ENCODE measurements at regions not wholly inside any gene's neighbourhood (a gene's known extent, or its start where the extent isn't known, plus 50 kb on each side); places are given as distances from the start of the nearest gene placed in this dataset.

- Histone ChIP-seq H3K27ac (ENCODE audit: low read depth, low read length) (no peak overlapping the region), H3K27me3 (ENCODE audit: control insufficient read depth, insufficient read depth, low read length) (no peaks in the 10 kb centered on the region), H3K9ac (ENCODE audit: low read depth, low read length) (no peak overlapping the region), H3K9me3 (ENCODE audit: control insufficient read depth, insufficient read depth, low read length) (no peaks in the 10 kb centered on the region), H3K4me1 (ENCODE audit: control insufficient read depth, insufficient read depth, low read length) (0 out of 2 replicates have a peak, but pooled peaks cover 7% of the 10 kb centered on the region), H3K36me3 (ENCODE audit: control insufficient read depth, insufficient read depth, low read length) (no peaks in the 10 kb centered on the region), H3K4me3 (ENCODE audit: low read depth, low read length) (no peak overlapping the region)
These were observed 106.8 kb downstream of the SEMA6D start for GRCh38 chr15:47824147-47824546.

GRCh38 chr15:47829667-47830066 is 112.4 kb downstream of the SEMA6D start:
- Histone ChIP-seq H3K36me3 (ENCODE audit: control insufficient read depth, insufficient read depth, low read length) (no peaks in the 10 kb centered on the region), H3K9ac (ENCODE audit: low read depth, low read length) (no peak overlapping the region), H3K4me1 (ENCODE audit: control insufficient read depth, insufficient read depth, low read length) (no peaks in the 10 kb centered on the region), H3K9me3 (ENCODE audit: control insufficient read depth, insufficient read depth, low read length) (no peaks in the 10 kb centered on the region), H3K27ac (ENCODE audit: low read depth, low read length) (no peak overlapping the region), H3K27me3 (ENCODE audit: control insufficient read depth, insufficient read depth, low read length) (no peaks in the 10 kb centered on the region), H3K4me3 (ENCODE audit: low read depth, low read length) (no peak overlapping the region)

- H3K4me3 ChIP-seq (ENCODE audit: low read depth, low read length) = no peak overlapping the region
- H3K27ac ChIP-seq (ENCODE audit: low read depth, low read length) = no peak overlapping the region
- H3K9me3 ChIP-seq (ENCODE audit: control insufficient read depth, insufficient read depth, low read length) = no peaks in the 10 kb centered on the region
- H3K36me3 ChIP-seq (ENCODE audit: control insufficient read depth, insufficient read depth, low read length) = no peaks in the 10 kb centered on the region
- no peak overlapping the region for H3K9ac ChIP-seq (ENCODE audit: low read depth, low read length)
- no peaks in the 10 kb centered on the region for H3K27me3 ChIP-seq (ENCODE audit: control insufficient read depth, insufficient read depth, low read length)
- no peaks in the 10 kb centered on the region for H3K4me1 ChIP-seq (ENCODE audit: control insufficient read depth, insufficient read depth, low read length)
These were observed 116.8 kb downstream of the SEMA6D start for GRCh38 chr15:47834093-47834492.

- no peaks in the 10 kb centered on the region for H3K27me3 ChIP-seq (ENCODE audit: control insufficient read depth, insufficient read depth, low read length)
- H3K9me3 ChIP-seq (ENCODE audit: control insufficient read depth, insufficient read depth, low read length) = no peaks in the 10 kb centered on the region
- H3K9ac ChIP-seq (ENCODE audit: low read depth, low read length) = no peak overlapping the region
- H3K27ac ChIP-seq (ENCODE audit: low read depth, low read length) = no peak overlapping the region
- H3K36me3 ChIP-seq (ENCODE audit: control insufficient read depth, insufficient read depth, low read length) = no peaks in the 10 kb centered on the region
- no peak overlapping the region for H3K4me3 ChIP-seq (ENCODE audit: low read depth, low read length)
- no peaks in the 10 kb centered on the region for H3K4me1 ChIP-seq (ENCODE audit: control insufficient read depth, insufficient read depth, low read length)
These were observed 122.0 kb downstream of the SEMA6D start for GRCh38 chr15:47839233-47839825.

- no peaks in the 10 kb centered on the region for H3K9me3 ChIP-seq (ENCODE audit: control insufficient read depth, insufficient read depth, low read length)
- no peak overlapping the region for H3K9ac ChIP-seq (ENCODE audit: low read depth, low read length)
- H3K27me3 ChIP-seq (ENCODE audit: control insufficient read depth, insufficient read depth, low read length) = no peaks in the 10 kb centered on the region
- H3K36me3 ChIP-seq (ENCODE audit: control insufficient read depth, insufficient read depth, low read length) = no peaks in the 10 kb centered on the region
- H3K4me1 ChIP-seq (ENCODE audit: control insufficient read depth, insufficient read depth, low read length) = no peaks in the 10 kb centered on the region
- no peak overlapping the region for H3K27ac ChIP-seq (ENCODE audit: low read depth, low read length)
- no peak overlapping the region for H3K4me3 ChIP-seq (ENCODE audit: low read depth, low read length)
These were observed 125.9 kb downstream of the SEMA6D start for GRCh38 chr15:47843124-47843663.

GRCh38 chr15:47844437-47844836 is 127.1 kb downstream of the SEMA6D start:
- H3K9me3 ChIP-seq (ENCODE audit: control insufficient read depth, insufficient read depth, low read length) = no peaks in the 10 kb centered on the region
- no peaks in the 10 kb centered on the region for H3K27me3 ChIP-seq (ENCODE audit: control insufficient read depth, insufficient read depth, low read length)
- H3K4me1 ChIP-seq (ENCODE audit: control insufficient read depth, insufficient read depth, low read length) = no peaks in the 10 kb centered on the region
- no peak overlapping the region for H3K9ac ChIP-seq (ENCODE audit: low read depth, low read length)
- H3K4me3 ChIP-seq (ENCODE audit: low read depth, low read length) = no peak overlapping the region
- H3K27ac ChIP-seq (ENCODE audit: low read depth, low read length) = no peak overlapping the region
- no peaks in the 10 kb centered on the region for H3K36me3 ChIP-seq (ENCODE audit: control insufficient read depth, insufficient read depth, low read length)

GRCh38 chr15:47846128-47846868 is 129.0 kb downstream of the SEMA6D start:
- Histone ChIP-seq H3K9me3 (ENCODE audit: control insufficient read depth, insufficient read depth, low read length) (no peaks in the 10 kb centered on the region), H3K4me1 (ENCODE audit: control insufficient read depth, insufficient read depth, low read length) (no peaks in the 10 kb centered on the region), H3K27me3 (ENCODE audit: control insufficient read depth, insufficient read depth, low read length) (no peaks in the 10 kb centered on the region), H3K27ac (ENCODE audit: low read depth, low read length) (no peak overlapping the region), H3K36me3 (ENCODE audit: control insufficient read depth, insufficient read depth, low read length) (no peaks in the 10 kb centered on the region), H3K9ac (ENCODE audit: low read depth, low read length) (no peak overlapping the region), H3K4me3 (ENCODE audit: low read depth, low read length) (no peak overlapping the region)

GRCh38 chr15:47846876-47847275 is 129.6 kb downstream of the SEMA6D start:
- H3K9ac ChIP-seq (ENCODE audit: low read depth, low read length) = no peak overlapping the region
- H3K4me1 ChIP-seq (ENCODE audit: control insufficient read depth, insufficient read depth, low read length) = no peaks in the 10 kb centered on the region
- H3K4me3 ChIP-seq (ENCODE audit: low read depth, low read length) = no peak overlapping the region
- no peaks in the 10 kb centered on the region for H3K9me3 ChIP-seq (ENCODE audit: control insufficient read depth, insufficient read depth, low read length)
- no peaks in the 10 kb centered on the region for H3K36me3 ChIP-seq (ENCODE audit: control insufficient read depth, insufficient read depth, low read length)
- H3K27ac ChIP-seq (ENCODE audit: low read depth, low read length) = no peak overlapping the region
- no peaks in the 10 kb centered on the region for H3K27me3 ChIP-seq (ENCODE audit: control insufficient read depth, insufficient read depth, low read length)

GRCh38 chr15:47856071-47856470 is 138.8 kb downstream of the SEMA6D start:
- Histone ChIP-seq H3K4me1 (ENCODE audit: control insufficient read depth, insufficient read depth, low read length) (peaks cover 11% of the 10 kb centered on the region), H3K36me3 (ENCODE audit: control insufficient read depth, insufficient read depth, low read length) (no peaks in the 10 kb centered on the region), H3K27me3 (ENCODE audit: control insufficient read depth, insufficient read depth, low read length) (no peaks in the 10 kb centered on the region), H3K27ac (ENCODE audit: low read depth, low read length) (no peak overlapping the region), H3K4me3 (ENCODE audit: low read depth, low read length) (no peak overlapping the region), H3K9me3 (ENCODE audit: control insufficient read depth, insufficient read depth, low read length) (no peaks in the 10 kb centered on the region), H3K9ac (ENCODE audit: low read depth, low read length) (no peak overlapping the region)

- H3K27ac ChIP-seq (ENCODE audit: low read depth, low read length) = no peak overlapping the region
- H3K27me3 ChIP-seq (ENCODE audit: control insufficient read depth, insufficient read depth, low read length) = no peaks in the 10 kb centered on the region
- peaks cover 23% of the 10 kb centered on the region for H3K4me1 ChIP-seq (ENCODE audit: control insufficient read depth, insufficient read depth, low read length)
- H3K9me3 ChIP-seq (ENCODE audit: control insufficient read depth, insufficient read depth, low read length) = no peaks in the 10 kb centered on the region
- H3K4me3 ChIP-seq (ENCODE audit: low read depth, low read length) = no peak overlapping the region
- H3K9ac ChIP-seq (ENCODE audit: low read depth, low read length) = no peak overlapping the region
- H3K36me3 ChIP-seq (ENCODE audit: control insufficient read depth, insufficient read depth, low read length) = no peaks in the 10 kb centered on the region
These were observed 139.9 kb downstream of the SEMA6D start for GRCh38 chr15:47857014-47857775.

GRCh38 chr15:47857776-47858167 is 140.5 kb downstream of the SEMA6D start:
- no peaks in the 10 kb centered on the region for H3K27me3 ChIP-seq (ENCODE audit: control insufficient read depth, insufficient read depth, low read length)
- H3K36me3 ChIP-seq (ENCODE audit: control insufficient read depth, insufficient read depth, low read length) = no peaks in the 10 kb centered on the region
- no peak overlapping the region for H3K9ac ChIP-seq (ENCODE audit: low read depth, low read length)
- no peak overlapping the region for H3K27ac ChIP-seq (ENCODE audit: low read depth, low read length)
- no peaks in the 10 kb centered on the region for H3K9me3 ChIP-seq (ENCODE audit: control insufficient read depth, insufficient read depth, low read length)
- H3K4me1 ChIP-seq (ENCODE audit: control insufficient read depth, insufficient read depth, low read length) = peaks cover 25% of the 10 kb centered on the region
- no peak overlapping the region for H3K4me3 ChIP-seq (ENCODE audit: low read depth, low read length)
